MM.1S (cell line): ENCODE measurements at regions not wholly inside any gene's neighbourhood (a gene's known extent, or its start where the extent isn't known, plus 50 kb on each side); places are given as distances from the start of the nearest gene placed in this dataset.

Source experiments
- EZH2 ChIP-seq: fragments of 300-600 bp; sonication (generic); optimal IDR thresholded peaks from 2 replicates; pipeline ENCODE3; 2017; ENCODE audit warnings: low read depth, mild to moderate bottlenecking, antibody characterized with exemption, low read length, mixed read lengths
- EZH2phosphoT487 ChIP-seq: fragments of 300-600 bp; sonication (generic); IDR thresholded peaks from 2 replicates; pipeline ENCODE4 v1.6.1; 2018; ENCODE audit warnings: antibody characterized with exemption, low read length
- TF ChIP-seq, protein P1 (sequence below): fragments of 300-600 bp; sonication (generic); IDR thresholded peaks from 2 replicates; pipeline ENCODE4 v1.5.1; 2016; ENCODE audit warnings: antibody characterized with exemption, low read length, mixed read lengths

DNA sequence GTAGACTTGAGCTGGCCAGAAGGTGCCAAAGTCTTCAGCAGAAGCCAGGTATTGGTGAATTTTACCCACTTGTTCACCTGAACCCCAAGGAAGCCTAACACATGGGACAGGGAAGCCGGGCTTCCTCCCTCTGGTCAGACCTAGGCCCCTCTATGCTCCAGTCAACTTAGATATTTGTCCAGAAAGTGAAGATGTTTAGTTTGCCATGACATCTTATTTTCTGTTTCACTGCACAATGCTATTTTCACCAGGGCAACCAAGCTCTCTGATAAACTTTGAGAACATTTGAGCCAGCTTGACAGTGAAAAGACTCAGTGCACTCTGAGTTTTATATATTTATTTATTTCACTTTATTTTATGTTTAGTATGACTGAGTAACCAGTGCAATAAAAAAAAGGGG is 71.0 kb downstream of the SOX14 start:
- TF ChIP-seq EZH2 (no peak), EZH2phosphoT487 (no peak)
- TF ChIP-seq, protein P1, sequence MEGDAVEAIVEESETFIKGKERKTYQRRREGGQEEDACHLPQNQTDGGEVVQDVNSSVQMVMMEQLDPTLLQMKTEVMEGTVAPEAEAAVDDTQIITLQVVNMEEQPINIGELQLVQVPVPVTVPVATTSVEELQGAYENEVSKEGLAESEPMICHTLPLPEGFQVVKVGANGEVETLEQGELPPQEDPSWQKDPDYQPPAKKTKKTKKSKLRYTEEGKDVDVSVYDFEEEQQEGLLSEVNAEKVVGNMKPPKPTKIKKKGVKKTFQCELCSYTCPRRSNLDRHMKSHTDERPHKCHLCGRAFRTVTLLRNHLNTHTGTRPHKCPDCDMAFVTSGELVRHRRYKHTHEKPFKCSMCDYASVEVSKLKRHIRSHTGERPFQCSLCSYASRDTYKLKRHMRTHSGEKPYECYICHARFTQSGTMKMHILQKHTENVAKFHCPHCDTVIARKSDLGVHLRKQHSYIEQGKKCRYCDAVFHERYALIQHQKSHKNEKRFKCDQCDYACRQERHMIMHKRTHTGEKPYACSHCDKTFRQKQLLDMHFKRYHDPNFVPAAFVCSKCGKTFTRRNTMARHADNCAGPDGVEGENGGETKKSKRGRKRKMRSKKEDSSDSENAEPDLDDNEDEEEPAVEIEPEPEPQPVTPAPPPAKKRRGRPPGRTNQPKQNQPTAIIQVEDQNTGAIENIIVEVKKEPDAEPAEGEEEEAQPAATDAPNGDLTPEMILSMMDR = no peak
